HG03571 (cell line): ENCODE measurements at regions not wholly inside any gene's neighbourhood (a gene's known extent, or its start where the extent isn't known, plus 50 kb on each side); places are given as distances from the start of the nearest gene placed in this dataset.

ENCODE experiments used
- ATAC-seq: cut with Tn5 transposase; IDR thresholded peaks from one replicate; pipeline ENCODE4 v1.9.1; 2021; ENCODE audit not compliant: unreplicated experiment

DNA sequence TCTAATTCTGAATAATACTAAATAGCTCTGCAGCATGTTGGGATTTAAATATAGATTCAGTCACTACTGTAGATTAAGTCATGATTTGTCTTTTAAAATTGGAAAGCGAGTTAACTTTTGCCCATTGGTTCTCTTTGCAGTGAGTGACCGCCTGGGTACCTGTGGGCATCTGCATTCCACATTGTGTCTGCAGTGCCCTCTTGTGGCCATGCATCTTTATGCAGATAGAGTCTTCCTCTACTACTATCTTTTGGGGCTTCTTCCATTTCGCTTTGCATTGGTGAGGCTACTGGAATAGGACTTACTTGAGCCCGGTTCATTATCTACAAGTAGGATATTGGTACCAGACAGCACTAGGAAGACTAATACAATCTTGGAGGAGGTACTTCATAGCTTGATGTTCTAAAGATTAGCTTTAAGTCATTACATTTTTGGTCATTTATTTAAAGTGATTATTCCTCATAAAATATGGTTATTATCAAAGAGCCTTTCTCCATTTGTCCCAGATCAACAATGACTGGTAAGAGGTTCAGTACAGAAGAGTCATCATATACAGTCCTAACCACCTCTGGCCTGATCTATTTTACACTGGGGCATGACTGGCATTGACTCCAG is 203.0 kb downstream of the SOCS6 start:
- peak; percentile 88 for ATAC-seq

DNA sequence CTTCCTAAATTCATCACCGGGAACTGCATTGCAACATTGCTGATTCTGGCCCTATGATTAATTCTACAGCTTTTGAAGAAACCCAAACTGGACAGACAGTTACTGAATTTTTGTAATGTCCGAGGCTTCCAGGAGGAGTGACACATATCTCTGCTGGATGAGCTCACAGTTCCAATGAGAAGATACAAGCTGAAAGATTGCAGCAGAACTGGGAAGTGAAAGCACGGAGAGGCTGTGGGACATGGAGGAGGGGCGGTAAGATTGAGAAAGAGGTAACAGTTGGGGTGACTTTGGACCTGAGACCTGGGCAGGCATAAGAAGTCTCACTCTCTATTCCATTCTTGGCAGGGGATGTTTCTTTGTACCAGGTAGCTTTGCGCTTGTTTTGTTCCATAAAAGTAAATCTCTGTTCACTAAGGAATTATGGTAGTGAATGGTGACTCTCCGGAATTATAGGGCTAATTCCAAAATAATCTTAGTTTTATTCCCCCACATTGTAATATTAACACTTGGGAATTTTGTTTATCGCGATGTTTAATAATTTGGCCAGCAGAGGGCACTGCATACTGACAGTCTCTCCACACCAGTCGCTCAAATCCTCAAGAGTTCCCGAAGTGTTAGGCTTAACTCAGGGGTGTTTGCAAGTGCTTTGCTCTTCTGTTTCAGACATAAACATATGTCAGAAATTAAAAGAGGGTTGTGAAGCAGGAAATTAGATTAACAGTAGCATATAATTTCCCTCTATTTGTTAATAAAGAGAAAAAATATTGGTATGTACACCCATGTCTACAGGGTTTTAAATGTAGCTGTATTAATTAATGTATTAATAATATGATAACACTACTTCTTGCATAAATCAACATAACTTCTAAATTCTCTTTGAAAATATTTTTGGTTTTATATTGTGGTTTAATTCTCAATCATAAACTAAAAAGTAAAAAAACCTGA is 201.4 kb downstream of the SOCS6 start:
- no peak for ATAC-seq

DNA sequence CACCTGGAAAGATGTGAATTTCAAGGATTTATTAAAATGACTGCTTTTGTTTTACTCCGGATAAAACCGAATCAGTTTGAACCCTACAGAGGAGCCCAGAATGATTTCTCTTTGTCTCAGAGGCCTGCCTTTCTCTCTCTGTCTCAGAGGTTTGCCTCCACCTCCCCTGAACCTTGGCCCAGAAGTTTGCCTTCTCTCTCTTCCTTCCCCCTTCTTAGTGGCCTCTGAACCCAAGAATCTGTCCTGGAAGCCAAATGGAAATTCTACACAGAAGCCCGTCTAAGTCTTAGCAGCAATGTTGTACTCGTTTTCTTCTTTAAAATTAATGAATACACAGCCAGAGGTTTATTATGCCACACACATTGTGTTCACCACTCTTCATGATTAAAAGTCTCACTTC is 200.7 kb downstream of the SOCS6 start:
- no peak for ATAC-seq

DNA sequence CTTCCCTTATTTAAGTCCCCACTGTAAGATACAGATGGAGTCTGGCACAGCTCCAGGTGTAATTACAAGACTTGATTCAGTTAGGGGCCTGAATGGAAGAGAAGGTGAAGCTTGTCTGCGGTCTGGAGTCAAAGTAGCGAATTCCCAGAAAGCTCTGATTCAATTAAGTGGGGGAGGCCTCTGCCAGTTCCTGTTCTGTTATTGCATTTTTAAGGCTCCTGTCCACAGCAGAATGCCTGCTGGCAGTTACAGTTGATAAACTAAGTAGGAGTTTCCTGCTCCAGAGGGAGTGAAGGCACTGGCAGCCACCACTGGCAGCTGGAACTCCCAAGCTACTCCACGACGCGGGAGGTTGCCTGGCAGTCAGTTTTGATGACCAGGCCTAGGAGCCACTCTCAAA is 181.1 kb downstream of the SOCS6 start:
- ATAC-seq = no peak

DNA sequence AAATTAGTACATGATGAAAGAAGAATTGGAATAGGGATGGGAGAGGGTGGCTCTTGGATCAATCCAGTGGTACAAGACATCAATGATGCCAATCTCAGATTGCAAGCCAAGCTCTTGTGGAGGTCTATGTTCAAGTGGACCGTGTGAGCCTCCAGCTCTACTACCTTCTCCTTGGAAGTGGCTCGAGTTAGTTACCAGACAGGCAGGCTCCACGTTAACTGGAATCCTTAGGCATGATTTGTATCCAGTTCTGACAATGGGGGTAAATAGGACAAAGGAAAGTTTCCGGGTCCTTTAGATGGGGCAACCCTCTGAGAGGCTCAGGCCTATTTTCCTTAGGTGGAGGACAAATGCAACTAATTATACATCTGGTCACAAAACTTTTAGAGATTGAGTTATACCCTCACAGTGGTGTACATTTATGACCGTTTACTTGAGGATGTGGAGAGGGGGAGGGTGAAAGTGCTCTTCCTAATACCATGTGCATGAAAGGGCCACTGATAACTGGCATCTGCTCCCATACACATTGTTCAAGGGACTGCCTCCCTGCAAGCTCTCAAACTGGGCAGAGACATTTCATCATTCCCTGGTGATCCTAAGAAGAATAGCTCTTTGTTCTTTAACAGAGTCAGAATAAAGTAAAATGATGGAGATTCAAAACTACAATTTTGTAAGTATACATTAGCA is 180.2 kb downstream of the SOCS6 start:
- no peak for ATAC-seq

DNA sequence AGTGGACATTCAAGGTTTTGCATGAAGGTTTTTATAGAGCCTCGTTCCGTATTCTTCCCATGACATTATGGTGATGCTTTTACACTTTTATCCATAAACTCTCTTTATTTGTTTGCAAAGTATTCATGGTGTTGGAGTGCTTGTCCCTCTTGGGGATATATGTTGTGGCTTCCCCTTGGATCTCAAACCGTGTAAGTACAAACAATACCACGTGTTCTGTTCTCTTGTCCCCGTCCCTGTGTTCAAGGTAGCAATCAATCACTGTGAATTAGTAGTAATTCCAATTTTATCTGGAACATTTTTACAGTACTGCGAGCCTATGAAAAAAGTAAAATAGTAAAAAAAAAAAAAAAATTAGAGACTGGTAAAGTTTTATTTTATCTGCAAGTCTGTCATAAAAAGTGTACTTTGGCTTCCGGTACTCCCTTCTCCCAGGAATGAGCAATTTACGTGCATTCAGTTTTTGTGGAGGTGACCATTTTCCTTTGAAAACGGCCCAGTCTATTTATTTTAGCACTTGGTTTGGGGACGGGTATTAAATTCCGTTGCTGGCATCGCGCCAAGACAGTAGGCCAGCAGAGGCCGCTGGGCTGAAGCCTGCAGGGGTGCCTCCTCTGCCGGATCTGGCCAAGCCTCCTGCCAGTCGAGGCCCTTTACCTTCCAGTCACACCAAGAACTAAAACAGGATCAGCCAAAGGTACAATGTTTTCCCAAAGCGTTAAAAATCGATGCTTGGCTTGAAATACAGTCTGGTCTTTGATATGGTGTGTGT is 175.7 kb downstream of the SOCS6 start:
- ATAC-seq = no peak

DNA sequence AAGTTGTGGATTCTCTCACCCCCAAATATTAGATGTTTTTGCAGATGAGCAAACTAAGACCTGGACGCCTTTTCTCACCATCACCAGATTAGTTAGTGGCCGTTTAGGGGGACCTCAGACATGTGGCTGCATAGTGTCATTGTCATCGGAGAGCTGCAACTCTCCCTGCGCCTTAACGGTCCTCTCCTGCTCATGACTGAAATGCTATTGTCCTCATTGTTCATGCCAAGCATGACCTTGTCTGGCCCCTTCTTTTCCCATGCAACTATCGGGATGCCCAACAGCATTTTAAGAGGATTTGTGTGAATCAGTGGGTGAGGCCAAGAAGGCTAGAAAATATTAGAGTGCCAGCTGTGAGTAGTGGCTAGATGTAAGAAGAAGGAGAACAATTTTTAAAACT is 174.2 kb downstream of the SOCS6 start:
- no peak for ATAC-seq

DNA sequence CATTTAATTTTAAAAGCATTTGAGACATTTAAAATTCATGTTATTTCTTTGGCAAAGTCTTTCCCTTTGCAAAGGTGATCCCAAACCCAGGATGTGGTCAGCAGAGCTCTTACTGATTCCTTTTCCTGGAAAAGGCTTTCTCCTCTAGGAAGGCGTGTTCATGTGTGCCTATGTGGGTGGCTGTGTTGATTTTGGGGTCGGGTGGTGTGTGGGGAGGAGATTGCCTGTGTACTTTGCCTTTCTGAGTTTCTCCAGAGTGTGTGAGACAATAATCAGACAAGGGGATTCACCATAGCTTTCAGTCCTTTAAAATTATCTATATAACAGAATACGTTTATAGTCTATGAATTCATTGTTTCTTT is 173.2 kb downstream of the SOCS6 start:
- ATAC-seq = no peak

DNA sequence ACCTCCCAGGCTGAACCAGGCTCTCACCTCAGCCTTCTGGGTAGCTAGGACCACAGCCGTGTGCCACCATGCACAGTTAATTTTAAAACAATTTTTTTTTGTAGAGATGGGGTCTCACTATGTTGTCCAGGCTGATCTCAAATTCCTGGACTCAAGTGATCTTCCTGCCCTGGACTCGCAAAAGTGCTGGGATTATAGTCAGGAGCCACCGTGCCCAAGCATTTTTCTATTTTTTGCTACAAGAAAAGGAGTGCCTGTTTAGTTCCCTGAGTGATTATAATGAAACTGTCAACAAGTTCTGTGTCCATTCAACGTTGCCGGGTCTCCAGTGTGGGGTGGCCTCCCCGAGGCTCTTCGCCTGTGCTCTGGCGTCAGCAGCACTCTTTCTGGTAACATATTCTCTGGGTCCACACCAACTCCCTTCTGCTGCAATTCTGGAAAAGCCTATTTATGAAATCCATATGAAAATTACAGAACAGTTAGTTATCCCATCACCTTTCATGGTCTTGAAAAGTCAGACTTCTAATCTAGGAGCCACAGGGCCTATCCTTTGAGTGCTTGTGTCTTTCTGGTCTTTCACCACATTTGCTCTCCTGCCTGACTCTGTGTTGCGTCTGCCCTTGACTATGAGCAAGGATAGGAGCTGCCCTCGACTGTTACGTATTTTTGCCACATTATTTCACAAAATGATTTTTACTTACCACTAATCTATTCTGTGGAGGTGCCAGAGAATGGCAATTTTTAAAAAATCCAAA is 172.7 kb downstream of the SOCS6 start:
- ATAC-seq = no peak

DNA sequence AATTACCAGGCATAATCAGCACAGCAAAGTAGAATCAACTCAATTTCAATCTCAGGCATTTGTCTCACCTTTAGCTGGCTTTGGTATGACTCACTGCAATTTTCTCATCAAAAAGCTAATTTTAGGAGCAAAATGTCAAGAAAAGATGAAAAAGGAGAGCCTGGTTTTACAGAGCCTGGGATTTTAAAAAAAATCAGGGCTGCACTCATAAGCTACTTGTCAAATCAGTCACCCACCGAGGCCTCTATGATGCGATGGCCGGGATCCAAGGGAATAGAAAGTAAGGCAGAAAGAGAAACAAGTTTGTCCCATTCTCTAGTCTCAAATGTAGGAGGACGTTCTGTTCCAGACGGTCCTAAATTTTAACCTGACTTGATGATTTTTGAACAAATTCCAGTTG is 170.9 kb downstream of the SOCS6 start:
- ATAC-seq = no peak

DNA sequence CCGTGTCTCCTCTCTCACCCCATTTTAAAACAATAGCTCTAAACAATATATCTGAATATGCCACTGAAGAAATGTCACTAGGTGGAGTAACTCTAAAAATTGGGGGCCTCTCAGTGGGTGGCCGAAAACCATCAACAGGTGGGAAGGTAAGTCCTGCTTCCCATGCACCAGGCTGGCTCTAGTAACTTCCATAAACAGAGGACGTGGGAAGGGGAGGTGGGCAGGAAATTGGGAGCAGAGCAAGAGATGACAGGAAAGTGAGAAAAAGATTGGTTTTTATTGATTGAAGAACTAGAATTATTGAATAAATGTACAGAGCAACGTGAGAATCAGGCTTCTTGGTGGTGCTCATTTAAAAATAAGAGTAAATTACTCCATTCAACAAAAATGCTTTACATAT is 170.4 kb downstream of the SOCS6 start:
- ATAC-seq = no peak

DNA sequence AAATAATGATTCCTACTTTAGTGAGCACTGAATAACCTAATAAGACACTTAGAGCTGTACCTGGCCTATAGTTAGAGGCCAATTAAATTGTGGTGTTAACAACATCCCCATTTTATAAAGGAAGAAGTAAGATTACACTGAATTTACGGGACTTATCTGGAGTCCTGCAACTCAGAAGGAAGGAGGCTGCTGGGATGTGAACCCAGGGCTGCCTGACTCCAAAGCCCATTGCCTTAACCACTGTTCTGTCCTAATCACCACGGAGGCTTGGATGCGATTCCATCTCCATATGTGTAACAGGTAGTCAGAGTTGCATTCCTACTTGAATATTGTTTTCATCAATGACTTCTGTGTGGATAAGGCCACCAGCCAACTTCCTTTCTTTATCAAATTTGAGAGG is 168.9 kb downstream of the SOCS6 start:
- no peak for ATAC-seq

DNA sequence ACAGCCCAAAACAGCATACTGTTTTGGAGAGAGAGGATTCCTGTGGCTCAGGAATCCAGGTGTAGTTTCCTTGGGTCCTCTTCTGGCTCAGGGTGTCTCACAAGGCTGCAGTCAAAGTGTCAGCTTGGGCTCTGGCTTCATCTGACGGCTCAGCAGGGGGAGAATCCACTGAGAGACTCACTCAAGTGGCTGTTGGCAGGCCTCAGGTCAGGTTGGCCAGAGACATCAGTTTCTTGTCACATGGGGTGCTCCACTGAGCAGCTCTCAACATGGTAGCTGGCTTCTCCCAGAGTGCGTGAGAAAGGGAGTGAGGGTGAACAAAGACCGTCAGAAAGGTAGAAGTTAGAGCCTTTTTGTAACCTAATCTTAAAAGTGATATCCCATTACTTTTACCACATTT is 168.4 kb downstream of the SOCS6 start:
- no peak for ATAC-seq

DNA sequence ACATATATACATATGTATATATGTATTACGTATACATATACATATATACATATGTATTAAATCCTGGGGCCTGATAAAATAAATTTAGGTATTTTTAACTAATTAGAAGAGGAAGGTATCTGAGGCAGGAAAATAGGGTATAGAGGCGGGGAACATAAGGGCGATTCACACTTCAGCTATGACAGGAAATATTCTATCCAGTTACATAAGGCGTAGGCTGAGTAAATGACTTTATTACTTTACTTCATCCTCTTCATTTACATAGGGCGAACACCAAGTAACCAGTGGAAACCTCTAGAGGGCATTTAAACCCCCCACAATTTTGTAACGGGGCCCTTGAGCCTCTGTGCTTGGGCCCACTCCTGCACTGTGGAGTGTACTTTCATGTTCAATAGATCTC is 167.5 kb downstream of the SOCS6 start:
- ATAC-seq = no peak

DNA sequence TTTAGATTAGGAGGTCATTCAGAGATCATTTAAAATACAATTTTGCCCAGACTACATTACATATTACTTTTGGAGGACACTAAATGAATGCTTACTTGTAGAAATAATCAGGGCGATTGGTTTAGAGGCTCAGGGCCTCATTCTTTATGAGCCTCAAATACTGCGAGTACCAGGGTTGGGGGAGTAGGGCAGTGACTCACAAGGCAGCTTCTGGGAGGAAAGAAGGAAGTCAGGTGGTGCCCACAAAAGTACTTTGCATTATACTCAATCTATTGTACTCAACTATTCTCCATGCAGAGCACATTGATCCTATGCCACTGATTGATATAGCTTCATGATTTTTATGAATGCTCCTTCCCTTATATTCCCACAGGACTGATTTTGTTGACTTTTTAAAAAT is 166.9 kb downstream of the SOCS6 start:
- ATAC-seq = no peak

DNA sequence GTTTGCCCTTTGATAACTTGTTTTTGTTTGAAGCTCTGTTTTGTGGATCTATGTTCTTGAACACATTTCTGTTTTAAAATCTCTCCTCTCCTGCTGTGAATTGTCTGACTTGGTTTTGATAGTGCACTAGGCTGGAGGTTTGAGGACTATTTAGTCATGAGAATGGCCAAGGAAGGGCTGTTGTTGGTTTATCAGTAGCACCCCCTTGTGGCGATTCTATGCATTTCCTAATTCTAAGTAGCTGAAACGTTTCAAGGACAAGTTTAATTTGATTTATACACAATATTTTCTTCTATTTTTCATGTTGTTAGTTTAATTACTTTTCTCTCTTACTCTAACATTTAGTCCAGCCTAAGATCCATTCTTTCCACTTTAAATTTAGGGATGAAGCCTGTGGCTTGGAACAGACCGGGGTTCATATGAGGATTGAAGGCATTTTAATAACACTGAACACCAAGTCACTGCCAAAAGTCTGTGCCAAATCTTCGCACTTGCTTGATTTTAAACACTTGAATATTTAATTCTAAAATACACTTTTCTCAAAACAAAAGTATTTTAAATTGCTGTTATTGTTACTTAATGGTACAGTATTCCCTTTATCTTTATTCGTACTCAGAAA is 166.0 kb downstream of the SOCS6 start:
- ATAC-seq = no peak

DNA sequence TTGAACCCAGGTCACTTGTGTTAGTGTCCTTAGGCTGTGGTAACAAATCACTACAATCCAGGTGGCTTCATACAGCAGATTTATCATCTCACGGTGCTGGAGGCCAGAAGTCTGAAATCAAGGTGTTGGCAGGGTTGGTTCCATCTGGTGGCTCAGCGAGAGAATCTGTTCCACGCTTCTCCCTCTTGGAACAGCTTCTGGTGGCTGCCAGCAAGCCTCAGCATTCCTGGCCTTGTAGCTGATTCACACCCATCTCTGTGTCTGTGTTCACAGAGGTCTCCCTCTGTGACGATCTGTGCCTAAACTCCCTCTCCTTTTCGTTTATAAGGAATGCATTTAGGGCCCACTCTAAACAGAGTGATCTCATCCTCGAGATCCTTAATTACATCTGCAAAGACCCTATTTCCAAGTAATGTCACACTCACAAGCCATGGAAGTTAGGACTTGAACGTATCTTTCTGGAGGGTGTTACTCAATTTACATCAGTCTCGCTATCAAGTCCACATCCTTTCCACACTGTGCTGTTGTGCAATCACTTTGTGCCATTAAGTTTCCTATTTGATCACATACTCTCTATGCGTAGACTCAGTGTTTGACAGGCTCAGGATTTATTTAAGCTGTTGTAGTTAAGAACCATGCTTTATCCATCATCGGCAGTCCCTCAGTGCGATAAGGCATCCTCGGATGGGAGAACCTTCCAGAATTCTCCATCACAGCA is 164.4 kb downstream of the SOCS6 start:
- ATAC-seq = no peak

DNA sequence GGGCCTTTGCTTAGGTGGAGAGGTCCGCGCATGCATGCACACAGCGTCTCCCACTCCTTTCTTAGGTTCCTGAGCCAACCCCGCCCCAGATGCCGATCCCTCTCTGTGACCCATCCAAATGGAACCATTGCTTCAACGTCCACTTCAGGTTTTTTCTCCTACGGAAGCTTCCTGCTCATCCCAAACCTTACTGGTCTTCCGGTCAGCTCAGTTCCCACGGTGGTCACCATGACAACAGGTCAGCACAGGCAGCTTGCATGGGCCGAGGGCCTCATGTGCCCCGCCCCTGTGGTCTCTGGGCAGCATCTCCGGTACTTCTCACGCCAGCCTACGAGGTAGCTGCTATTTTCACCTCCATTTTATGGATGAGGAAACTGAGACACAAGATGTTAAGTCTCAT is 163.7 kb downstream of the SOCS6 start:
- ATAC-seq = no peak

DNA sequence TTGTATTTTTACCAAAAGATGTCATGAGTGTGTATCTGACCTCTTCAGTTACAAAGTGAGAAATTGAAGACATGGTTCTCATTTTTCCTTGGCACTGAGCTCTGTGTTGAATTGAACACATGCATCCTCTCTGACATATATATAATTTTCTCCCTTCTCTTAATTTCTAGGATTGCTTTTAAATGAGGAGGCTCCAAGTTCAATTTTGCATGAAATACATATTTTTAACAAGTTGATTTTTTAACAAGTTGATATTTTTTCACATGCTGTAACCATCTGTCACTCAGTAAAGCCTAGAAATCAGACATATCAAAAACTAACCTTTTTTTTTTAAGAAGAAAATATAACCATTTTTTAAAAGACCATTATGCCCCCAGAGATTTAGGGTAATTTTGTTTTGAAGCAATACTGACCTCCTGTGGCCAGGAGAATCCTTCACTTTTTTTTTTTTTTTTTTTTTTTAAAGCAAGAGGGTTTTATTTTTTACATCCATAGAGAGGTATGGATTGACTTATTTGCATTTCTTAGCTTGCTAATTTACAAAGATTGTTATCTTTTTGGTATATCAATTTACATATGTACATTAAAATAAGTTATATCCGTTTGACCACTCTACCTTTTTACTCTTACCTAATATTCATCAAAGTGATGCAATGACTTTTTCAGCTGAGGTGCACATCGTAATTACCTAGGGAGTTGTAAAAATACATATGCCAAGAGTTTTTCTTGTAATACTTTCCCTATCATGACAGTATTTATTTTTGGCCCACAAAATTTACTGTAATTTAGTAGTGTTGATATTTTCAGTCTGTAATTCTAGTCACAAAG is 161.8 kb downstream of the SOCS6 start:
- ATAC-seq = no peak
